GM12872 (cell line): ENCODE measurements at regions not wholly inside any gene's neighbourhood (a gene's known extent, or its start where the extent isn't known, plus 50 kb on each side); places are given as distances from the start of the nearest gene placed in this dataset.

ENCODE experiments used
- CTCF ChIP-seq: IDR thresholded peaks from 3 replicates; pipeline ENCODE4 v1.5.1; 2011; ENCODE audit warnings: low read depth, mild to moderate bottlenecking, low read length, moderate library complexity; ENCODE audit not compliant: insufficient read depth

GRCh38 chr9:28662675-28663074 lies 1089.4 kb upstream of the C9orf72 start:
- TF ChIP-seq CTCF, result no peak

GRCh38 chr9:28668158-28668557 lies 1094.9 kb upstream of the C9orf72 start:
- TF ChIP-seq CTCF, result no peak

GRCh38 chr9:28671000-28671399 lies 1097.7 kb upstream of the C9orf72 start:
- no peak for TF ChIP-seq CTCF

GRCh38 chr9:28678097-28678496 lies 1104.8 kb upstream of the C9orf72 start:
- TF ChIP-seq CTCF, result no peak

GRCh38 chr9:28688172-28688571 lies 1114.9 kb upstream of the C9orf72 start:
- TF ChIP-seq CTCF, result no peak

GRCh38 chr9:28692012-28692411 lies 1118.7 kb upstream of the C9orf72 start:
- TF ChIP-seq CTCF, result no peak

GRCh38 chr9:28696960-28697359 lies 1123.7 kb upstream of the C9orf72 start:
- TF ChIP-seq CTCF, result no peak

GRCh38 chr9:28699632-28700031 lies 1126.4 kb upstream of the C9orf72 start:
- no peak for TF ChIP-seq CTCF
